GM19324 (cell line): ENCODE measurements at regions not wholly inside any gene's neighbourhood (a gene's known extent, or its start where the extent isn't known, plus 50 kb on each side); places are given as distances from the start of the nearest gene placed in this dataset.
"Not testable (repeated sequence)": the region's sequence is repeated elsewhere in the genome, so short reads cannot be mapped to it uniquely, and the experiment has no call there.

ENCODE experiments used
- ATAC-seq: cut with Tn5 transposase; IDR thresholded peaks from one replicate; pipeline ENCODE4 v1.9.1; 2021; ENCODE audit warnings: mild to moderate bottlenecking, moderate library complexity; ENCODE audit not compliant: unreplicated experiment, low FRiP score

DNA sequence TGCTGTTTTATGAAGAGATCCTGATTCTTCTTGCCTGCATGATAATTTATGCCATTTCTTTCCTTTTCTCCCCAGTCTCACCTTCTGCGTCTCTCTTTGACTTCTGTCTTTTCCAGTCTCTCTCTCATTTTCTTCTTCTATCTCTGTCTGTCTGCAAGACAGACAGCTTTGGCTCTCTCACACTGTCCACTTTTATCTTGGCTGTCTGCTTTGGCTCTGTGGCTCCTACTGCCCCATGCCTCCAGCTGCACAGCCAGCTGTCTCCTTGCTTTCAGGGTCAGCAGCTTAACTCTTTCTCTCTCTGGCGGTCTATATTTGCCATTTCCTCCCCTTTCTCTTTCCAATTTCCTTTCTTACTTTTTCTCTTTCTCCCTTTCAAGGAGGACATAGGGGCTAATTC is 971.1 kb upstream of the COX7C start:
- no peak for ATAC-seq

DNA sequence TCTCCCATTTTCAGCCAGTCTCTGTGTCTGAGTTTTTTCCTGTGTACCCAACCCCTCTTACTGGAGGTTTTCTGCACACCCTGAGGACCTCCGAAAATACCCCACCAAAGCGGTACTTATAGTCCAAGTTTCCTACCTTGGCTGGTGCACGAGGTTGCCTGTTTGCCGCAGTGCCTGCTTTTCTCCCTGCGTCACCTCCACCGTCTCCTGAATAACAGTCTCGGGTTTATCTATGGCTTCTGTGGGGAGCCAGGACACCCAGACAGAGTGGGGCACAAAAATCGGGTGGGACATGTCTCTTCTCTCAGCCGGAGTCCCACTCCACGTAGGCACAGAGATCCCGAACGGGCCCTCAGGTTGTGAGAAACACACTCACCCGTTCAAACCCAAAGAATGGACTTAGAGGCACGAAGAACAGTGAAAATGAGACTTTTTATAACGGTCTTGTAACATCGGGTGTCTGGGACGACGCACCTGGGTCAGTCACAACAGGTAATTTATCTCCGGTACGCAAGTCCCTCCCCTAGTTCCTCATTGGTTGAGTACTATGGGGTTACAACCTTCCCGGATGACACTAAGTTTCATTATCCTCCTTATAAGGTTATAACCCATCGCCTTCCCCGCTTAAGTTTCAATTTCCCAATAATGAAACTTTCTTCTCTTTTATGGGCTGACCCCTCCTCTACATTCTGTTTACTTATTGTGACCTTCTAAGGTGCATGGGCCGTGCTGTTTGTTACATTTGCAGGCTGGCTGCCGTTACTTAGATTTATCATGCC is 970.2 kb upstream of the COX7C start:
- ATAC-seq: no peak

DNA sequence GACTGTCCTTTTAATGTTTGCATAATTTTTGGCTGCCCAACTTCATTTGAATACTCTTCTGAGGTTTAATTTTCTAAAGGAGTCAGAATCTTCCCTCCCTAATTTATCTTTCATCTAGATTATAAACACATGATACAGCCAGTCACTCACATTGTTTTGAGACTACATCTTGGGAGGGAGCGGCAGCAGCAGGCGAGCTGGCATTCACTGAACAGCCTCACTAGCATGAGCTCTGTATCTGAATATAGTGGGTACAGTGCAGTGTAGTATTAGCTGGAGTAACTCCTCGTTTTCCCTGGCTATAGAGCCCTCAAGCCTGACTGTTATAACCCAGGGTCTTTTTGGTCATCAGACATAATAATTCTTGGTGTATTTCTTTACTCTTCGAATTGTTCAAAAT is 969.2 kb upstream of the COX7C start:
- no peak for ATAC-seq

DNA sequence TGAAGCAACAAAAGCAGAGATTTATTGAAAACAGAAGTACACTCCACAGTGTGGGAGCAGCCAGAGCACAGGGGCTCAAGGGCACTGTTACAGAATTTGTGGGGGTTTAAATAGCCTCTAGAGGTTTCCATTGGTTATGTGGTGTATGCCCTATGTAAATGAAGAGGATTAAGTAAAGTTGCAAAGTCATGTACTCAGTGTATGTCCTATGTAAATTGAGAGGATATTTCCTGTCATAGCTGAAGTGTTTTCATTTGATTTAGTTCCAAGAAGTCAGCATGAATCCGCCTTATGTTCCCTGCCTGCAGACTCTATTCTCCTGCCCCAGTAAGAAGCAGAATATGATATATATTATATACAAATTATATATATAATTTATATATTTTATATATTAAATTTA is 966.0 kb upstream of the COX7C start:
- ATAC-seq: no peak

DNA sequence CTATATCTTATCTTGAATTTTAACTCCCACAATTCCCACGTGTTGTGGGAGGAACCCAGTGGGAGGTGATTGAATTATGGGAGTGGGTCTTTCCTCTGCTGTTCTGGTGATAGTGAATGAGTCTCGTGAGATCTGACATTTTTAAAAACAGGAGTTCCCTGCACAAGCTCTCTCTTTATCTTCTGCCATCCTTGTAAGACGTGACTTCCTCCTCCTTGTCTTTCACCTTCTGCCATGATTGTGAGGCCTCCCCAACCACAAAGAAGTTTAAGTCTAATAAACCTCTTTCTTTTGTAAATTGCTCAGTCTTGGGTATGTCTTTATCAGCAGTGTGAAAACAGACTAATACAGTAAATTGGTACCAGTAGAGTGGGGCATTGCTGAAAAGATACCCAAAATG is 963.6 kb upstream of the COX7C start:
- ATAC-seq: not testable (repeated sequence)

DNA sequence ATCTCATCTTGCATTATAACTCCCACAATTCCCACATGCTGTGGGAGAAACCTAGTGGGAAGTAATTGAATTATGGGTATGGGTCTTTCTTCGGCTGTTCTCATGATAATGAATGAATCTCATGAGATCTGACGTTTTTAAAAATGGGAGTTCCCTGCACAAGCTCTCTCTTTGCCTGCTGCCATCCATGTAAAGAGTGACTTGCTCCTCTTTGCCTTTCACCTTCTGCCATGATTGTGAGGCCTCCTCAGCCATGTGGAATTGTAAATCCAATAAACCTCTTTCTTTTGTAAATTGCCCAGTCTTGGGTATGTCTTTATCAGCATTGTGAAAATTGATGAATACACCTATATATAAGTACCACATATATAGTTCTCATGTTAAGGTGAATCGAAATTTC is 961.7 kb upstream of the COX7C start:
- ATAC-seq: no peak

DNA sequence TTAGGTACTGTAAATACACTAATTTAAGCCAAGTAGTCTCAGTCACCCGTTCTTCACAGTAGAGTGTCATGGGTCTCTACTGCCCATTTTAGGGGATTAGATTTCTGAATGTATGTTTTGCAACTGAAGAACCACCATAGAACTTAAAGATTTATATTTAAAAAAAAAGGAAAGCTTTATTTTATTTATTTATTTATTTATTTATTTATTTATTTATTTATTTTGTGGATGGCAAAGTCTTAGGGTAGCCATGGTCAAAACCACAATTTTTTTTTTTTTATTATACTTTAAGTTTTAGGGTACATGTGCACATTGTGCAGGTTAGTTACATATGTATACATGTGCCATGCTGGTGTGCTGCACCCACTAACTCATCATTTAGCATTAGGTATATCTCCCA is 960.4 kb upstream of the COX7C start:
- not testable (repeated sequence) for ATAC-seq

DNA sequence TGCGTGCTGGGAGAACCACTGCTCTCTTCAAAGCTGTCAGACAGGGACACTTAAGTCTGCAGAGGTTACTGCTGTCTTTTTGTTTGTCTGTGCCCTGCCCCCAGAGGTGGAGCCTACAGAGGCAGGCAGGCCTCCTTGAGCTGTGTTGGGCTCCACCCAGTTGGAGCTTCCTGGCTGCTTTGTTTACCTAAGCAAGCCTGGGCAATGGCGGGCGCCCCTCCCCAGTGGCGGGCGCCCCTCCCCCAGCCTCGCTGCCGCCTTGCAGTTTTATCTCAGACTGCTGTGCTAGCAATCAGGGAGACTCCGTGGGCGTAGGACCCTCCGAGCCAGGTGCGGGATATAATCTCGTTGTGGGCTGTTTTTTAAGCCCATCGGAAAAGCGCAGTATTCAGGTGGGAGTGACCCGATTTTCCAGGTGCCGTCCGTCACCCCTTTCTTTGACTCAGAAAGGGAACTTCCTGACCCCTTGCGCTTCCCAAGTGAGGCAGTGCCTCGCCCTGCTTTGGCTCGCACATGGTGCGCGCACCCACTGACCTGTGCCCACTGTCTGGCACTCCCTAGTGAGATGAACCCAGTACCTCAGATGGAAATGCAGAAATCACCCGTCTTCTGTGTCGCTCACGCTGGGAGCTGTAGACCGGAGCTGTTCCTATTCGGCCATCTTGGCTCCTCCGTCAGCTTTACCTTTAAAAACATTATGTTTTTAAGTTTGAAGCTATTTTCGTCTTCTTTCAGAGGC is 954.6 kb upstream of the COX7C start:
- not testable (repeated sequence) for ATAC-seq

DNA sequence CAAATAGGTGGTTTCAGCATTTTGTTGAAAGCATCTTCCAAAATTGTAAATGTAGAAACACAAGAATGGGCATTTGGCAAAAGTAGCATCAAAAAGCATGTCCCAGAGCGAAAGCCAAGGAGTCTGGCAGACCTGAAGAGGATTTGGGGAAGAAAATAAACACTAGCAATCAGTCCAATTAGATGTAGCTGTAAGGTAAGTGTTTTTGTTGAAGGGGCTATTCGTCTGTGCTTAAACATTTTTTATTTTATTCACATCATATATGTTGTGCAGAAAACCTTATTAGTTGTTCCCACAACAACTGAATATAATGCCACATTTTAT is 954.1 kb upstream of the COX7C start:
- no peak for ATAC-seq

DNA sequence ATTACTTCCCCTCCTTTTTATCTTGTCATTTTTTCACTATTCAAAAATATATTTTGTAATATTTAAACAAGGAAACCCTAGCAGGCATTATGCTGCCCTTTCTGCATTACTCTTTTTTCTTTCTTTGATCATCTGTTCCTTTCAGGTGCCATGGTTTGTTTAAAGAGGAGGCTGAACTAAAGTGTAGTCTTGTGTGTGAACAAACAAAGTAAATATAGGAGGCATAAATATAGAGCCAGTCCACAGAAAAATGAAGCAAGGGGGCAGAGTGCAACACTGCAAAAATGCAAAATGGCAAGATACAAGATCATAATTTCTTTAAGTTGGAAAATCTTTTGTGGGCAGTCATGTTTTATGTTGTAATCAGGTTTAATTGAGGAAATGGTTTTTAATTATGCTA is 947.3 kb upstream of the COX7C start:
- ATAC-seq: no peak

DNA sequence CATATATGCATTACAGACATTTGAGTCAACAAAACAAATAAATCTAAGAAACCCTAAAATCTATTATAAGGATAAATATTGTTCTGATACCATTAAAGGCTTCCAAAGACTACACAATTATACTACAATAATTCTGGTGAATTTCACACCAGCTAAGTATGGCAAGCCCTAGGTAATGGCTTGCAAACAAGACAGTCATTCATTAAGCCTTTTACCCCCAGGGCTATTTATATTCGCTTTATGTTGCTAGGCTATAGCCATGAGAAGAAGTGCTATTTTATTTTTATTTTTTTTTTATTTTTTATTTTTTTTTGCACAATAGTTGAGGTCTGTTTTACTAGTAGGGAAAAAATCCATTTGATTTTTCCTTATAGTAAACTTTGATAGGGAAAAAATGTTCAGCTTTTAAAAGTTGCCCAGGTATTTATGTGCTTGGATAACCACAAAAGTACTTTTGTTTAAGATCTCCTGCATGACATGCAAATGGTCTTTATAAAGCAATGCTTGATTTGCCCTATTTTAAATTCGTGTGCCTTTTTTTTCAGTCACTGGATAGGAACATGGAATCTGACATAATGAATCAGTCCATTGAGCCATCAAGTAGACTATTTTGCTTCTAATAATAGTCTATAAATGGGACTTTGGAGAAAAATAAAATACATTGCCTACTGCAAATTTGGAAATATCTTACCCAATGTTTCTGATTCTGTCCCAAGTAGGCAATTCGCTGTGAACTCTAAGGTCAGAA is 946.3 kb upstream of the COX7C start:
- no peak for ATAC-seq

DNA sequence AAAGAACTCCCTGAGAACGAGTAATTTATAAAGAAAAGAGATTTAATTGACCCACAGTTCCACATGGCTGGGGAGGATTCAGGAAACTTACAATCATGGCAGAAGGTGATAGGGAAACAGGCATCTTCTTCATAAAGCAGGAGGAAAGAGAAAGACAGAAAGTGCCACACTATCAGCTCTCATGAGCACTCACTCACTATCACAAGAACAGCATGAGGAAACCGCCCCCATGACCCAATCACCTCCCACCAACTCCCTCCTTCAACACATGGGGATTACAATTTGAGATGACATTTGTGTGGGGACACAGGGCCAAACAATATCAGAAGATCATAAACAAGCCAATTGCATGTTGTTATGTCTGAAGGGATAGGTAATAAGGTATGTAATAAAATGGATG is 935.9 kb upstream of the COX7C start:
- no peak for ATAC-seq

DNA sequence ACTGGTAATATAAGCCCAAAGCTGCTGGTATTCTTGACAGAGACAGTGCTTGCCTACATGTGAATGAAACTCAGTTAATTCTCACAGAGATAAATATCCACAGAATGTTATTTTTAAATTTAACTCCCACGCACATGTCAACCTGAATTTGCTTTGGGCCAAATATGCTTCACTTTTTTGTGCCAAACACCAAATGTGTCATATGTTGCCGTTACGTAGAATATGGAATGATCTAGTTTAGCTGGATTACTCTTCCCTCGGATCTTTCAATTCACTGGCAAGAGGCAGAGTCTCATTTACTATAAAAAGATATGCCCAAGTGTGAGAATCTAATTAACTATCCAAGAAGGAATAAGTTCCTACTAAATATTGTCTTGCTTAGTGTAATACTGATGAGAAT is 933.4 kb upstream of the COX7C start:
- ATAC-seq: no peak

DNA sequence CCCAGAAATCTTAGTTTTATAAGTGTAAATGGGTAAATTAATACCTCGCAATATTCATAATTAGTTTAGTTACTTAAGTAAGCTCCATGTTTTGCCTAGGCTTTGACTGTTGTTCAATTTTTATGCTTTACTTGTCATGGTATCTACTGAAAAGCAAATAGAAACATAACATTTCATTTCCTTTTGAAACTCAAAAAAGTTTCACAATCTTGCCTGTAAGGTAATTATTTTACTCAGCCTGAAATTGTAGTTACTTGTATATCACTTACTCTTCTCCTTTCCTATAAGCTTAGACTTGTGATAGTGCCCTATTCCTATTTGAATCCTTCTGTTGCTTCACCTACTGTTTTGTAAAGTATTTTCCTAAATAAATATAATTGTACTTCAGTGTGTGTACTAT is 914.4 kb upstream of the COX7C start:
- ATAC-seq: no peak

DNA sequence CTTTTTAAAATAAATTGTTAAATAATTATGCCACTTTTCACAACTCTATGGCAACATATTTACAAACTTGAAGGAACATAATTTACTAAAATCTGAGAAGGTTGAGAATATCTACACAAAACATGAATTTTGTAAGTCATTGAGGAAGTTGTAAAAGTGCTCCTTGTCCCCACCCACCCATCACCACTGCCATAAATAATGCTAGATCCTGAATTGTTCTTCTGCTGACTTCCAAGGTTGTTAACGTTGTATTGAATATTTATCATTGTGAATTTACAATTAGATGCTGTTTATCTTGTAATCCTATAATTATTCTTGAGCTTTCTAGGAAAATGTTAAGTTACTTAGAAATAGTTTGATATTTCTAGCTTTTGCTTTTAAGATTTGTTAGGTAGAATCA is 908.0 kb upstream of the COX7C start:
- ATAC-seq: no peak

DNA sequence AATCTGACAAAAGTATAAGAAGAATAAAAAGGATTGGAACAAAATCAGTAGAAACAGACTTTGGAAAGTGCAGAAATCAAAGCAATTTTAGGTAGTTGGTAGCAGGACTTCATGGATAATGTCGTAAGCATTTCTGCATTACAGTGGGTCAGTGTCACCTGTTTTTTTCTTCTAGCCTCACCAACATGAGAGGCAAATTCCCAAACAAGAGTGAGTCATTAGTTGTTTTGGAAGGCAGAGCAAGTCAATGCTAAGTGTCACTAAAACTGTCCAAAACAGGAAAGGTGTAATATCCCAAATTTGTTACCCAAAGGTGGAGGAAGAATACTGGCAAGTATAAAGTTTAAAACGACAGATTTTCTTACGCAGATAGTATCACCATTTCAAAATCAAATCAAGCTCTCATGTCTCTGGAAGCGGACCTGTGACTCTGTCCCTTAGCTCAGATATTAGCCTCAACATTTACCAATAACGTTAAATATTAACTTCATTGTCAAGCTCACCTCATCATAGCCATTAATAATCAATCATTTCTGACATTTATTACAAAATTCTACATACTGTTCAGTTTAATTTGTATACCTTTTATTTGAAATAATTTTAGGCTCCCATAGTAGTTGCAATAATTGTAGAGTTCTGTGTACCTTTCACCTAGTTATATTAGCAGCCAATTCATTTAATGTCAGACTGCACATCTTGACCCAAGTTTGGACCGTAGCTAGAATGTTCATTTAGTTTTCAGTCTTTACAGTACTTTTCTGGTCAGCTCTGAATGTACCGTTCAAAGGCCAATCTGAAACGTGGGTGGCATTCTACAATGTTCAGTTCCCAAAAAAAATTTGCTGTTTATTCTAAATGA is 901.2 kb upstream of the COX7C start:
- ATAC-seq: no peak

DNA sequence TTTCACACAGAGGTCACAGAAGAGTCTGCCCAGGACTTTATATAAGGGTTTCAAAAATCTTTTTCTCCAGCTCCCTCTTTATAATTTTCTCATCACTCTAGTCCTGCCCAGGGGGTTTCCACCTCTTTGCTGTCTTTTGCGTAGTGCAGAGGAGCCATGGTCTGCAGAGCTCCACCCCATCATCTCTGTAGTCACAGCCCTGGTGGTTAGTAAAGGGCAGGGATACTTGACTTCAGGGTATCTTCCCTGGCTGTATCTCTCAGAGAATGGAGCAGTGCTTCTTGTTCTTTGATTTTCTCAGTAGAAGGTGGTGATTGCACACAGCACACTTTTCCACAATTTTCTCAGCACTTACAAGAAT is 900.6 kb upstream of the COX7C start:
- ATAC-seq: no peak

DNA sequence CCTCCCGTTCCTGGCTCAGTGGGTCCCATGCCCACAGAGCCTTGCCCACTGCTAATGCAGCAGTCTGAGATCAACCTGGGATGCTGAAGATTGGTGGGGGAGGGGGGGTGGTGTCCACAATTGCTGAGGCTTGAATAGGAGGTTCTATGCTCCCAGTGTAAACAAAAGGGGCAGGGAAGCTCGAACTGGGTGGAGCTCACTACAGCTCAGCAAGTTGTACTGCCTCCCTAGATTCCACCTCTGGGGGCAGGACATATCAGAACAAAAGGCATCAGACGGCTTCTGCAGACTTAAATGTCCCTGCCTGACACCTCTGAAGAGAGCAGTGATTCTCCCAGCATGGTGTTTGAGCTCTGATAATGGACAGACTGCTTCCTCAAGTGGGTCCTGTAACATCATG is 885.6 kb upstream of the COX7C start:
- no peak for ATAC-seq

DNA sequence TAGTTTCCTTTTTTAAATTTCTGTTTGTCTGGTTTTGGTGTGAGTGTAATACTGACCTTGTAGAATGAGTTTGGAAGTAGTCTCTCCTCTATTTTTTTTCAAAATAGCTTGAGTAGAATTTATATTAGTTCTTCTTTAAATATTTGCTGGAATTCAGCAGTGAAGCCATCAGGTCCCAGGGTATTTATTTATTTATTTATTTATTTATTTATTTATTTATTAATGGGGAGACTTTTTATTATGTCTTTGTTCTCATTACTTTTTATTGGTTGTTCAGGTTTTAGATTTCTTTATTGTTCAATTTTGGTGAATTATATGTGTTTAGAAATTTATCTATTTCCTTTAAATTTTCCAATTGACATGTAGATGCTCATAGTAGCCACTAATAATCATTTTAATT is 875.8 kb upstream of the COX7C start:
- no peak for ATAC-seq

DNA sequence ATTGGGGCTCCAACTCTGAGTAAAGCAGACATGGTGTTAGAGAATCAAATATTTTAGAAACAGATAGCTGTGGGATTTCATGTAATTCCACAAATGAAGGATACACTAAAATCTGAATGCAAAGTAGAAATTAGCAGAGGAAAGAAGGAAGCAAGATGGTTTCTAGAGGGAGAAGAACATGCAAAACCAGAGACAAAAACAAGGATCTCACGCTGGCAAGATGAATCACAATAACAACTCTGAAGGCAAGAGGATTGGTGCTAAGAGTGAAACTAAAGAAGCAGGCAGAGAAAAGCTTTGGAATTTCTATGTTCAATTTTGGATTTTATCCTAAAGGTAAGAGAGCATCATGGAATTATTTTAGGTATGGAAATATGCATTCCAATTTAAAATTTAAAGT is 857.2 kb upstream of the COX7C start:
- no peak for ATAC-seq

DNA sequence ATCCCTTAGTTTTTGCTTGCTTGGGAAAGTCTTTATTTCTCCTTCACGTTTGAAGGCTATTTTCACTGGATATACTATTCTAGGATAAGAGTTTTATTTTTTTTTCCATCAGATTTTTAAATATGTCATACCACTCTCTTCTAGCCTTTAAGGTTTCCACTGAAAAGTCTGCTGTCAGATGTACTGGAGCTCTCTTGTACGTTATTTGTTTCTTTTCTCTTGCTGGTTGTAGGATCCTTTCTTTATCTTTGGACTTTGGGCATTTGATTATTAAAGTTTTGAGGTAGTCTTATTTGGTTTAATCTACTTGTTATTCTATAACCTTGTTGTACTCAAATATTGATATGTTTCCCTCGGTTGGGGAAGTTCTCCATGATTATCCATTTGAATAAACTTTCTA is 848.4 kb upstream of the COX7C start:
- no peak for ATAC-seq
